Panc1 (cell line): ENCODE measurements at regions not wholly inside any gene's neighbourhood (a gene's known extent, or its start where the extent isn't known, plus 50 kb on each side); places are given as distances from the start of the nearest gene placed in this dataset.

ENCODE experiments used
- SIN3A ChIP-seq: IDR thresholded peaks from 2 replicates; pipeline ENCODE4 v1.6.1; 2012; ENCODE audit warnings: low read depth, mild to moderate bottlenecking, low read length, moderate library complexity, borderline replicate concordance; ENCODE audit not compliant: insufficient read depth
- TCF7L2 ChIP-seq: IDR thresholded peaks from 2 replicates; pipeline ENCODE4 v1.6.1; 2011; ENCODE audit warnings: mild to moderate bottlenecking, low read depth, low read length, inconsistent platforms
- TF ChIP-seq, protein P1 (sequence below): fragments of 450-650 bp; IDR thresholded peaks from 2 replicates; pipeline ENCODE4 v1.5.1; 2017; ENCODE audit warnings: mild to moderate bottlenecking

DNA sequence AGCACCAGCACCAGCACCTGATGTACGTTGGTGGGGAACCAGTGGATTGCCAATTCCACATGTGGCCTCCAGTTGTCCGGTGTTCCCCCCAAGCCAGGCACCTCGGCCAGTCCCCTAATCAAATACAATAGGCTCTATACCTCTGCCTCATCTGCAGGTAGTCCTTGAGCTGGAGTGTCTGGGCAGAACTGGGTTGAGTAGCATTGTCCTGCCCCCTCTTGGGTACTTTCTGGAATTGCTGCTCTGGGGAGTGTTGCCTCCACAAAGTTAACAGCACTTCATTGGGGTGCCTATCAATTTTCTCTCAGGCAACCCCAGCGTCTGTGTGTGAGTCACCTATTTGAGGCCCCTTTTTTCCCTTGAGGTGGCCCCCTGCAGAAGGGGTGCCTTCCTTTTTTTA lies 413.0 kb upstream of the LARGE1 start:
- TF ChIP-seq, protein P1, sequence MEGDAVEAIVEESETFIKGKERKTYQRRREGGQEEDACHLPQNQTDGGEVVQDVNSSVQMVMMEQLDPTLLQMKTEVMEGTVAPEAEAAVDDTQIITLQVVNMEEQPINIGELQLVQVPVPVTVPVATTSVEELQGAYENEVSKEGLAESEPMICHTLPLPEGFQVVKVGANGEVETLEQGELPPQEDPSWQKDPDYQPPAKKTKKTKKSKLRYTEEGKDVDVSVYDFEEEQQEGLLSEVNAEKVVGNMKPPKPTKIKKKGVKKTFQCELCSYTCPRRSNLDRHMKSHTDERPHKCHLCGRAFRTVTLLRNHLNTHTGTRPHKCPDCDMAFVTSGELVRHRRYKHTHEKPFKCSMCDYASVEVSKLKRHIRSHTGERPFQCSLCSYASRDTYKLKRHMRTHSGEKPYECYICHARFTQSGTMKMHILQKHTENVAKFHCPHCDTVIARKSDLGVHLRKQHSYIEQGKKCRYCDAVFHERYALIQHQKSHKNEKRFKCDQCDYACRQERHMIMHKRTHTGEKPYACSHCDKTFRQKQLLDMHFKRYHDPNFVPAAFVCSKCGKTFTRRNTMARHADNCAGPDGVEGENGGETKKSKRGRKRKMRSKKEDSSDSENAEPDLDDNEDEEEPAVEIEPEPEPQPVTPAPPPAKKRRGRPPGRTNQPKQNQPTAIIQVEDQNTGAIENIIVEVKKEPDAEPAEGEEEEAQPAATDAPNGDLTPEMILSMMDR: no peak
- TF ChIP-seq TCF7L2 (no peak), SIN3A (no peak)
